Astrocyte of the cerebellum (primary cell): ENCODE measurements at regions not wholly inside any gene's neighbourhood (a gene's known extent, or its start where the extent isn't known, plus 50 kb on each side); places are given as distances from the start of the nearest gene placed in this dataset.

Experiments
- DNase-seq: peaks from one replicate; pipeline ENCODE4 v3.0.0-alpha.2; 2011; ENCODE audit warnings: low read depth
- H3K4me3 ChIP-seq: 2 replicates; pipeline ENCODE4 v1.5.1; 2011; ENCODE audit warnings: mild to moderate bottlenecking, low read depth, low read length, moderate library complexity
- in situ Hi-C: cut with HindIII; loops from 2 replicates; pipeline ENCODE4 v1.10.0; 2017; ENCODE audit warnings: low sequenced_read_pairs
- TF ChIP-seq, protein P1 (sequence below): IDR thresholded peaks from 2 replicates; pipeline ENCODE4 v1.5.1; 2012; ENCODE audit warnings: low read length, low read depth, moderate library complexity, mild to moderate bottlenecking; ENCODE audit errors: missing control alignments

DNA sequence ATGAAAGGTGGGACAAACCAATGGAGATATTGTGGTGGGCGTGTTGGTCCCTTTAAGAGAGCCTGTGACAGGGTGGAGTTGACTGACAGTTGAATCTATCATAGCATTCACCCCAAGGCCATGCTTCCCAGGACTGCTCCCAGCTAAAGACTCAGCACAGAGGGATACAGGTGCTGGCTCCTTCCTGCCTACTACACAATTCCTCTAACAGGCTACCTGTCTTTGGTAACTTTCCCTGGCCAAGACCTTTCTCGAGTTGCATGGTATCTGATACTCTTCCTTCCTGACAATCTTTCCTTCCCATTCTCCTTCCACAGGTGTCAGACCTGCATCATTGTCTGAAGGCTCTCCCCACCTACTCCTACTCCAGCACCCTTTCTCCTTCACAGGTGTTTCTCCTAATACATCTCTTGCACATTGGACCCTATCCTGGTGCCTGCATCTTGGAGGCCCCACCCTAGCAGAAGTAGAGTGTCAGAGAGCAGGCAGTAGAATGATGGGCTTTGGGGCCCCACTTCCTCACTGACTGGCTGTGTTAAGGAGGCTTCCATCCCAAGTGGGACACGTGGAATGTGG is 120.7 kb upstream of the ALDH1B1 start:
- TF ChIP-seq, protein P1, sequence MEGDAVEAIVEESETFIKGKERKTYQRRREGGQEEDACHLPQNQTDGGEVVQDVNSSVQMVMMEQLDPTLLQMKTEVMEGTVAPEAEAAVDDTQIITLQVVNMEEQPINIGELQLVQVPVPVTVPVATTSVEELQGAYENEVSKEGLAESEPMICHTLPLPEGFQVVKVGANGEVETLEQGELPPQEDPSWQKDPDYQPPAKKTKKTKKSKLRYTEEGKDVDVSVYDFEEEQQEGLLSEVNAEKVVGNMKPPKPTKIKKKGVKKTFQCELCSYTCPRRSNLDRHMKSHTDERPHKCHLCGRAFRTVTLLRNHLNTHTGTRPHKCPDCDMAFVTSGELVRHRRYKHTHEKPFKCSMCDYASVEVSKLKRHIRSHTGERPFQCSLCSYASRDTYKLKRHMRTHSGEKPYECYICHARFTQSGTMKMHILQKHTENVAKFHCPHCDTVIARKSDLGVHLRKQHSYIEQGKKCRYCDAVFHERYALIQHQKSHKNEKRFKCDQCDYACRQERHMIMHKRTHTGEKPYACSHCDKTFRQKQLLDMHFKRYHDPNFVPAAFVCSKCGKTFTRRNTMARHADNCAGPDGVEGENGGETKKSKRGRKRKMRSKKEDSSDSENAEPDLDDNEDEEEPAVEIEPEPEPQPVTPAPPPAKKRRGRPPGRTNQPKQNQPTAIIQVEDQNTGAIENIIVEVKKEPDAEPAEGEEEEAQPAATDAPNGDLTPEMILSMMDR: no peak
- in situ Hi-C loops: no loop called here
- no peak for DNase-seq
- H3K4me3 ChIP-seq: no peak overlapping the region

DNA sequence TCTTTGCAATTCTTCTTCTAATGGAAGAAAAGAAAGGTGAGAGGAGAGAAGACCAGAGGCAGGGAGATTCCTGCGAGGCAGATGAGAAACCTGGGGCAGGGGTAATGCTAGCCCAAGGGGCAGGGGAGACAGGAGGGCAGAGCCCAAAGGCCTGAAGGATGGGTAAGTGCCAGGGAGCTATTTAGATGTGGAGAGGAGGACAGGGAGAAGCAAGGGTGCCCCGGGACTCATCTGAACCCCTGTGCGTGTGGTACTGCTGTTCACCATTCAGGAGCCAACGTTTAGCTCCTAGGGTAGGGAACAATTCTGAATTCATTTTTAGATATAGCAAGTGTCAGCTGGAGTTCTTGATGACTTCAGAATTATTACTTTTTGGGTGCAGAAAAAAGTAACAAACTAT is 122.7 kb upstream of the ALDH1B1 start:
- TF ChIP-seq, protein P1: no peak

DNA sequence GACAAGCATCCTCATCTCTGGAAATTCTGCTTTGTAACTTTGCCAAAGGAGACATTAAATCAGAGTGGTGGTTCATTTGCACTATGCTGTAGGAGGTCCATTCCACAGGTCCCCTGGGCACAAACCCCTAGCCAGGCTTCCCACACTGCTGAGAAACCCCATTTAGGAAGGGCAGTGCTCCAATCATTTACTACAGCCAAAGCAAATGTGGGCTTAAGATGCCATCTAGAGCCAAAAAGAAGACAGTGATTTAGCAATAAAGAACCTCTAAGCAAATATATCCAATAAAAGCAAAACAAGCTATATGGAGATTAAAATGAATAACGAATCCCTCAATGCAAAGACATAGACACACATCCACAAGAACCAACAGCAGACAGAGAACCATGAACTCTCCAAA is 129.0 kb upstream of the ALDH1B1 start:
- TF ChIP-seq, protein P1: peak; percentile 28
- in situ Hi-C loops: no loop called here
- DNase-seq: peak; percentile 16
- H3K4me3 ChIP-seq: no peak overlapping the region

More for the DNA sequence above, 122.7 kb upstream of the ALDH1B1 start:
- no peak overlapping the region for H3K4me3 ChIP-seq
- DNase-seq: no peak
- in situ Hi-C loops: no loop called here

DNA sequence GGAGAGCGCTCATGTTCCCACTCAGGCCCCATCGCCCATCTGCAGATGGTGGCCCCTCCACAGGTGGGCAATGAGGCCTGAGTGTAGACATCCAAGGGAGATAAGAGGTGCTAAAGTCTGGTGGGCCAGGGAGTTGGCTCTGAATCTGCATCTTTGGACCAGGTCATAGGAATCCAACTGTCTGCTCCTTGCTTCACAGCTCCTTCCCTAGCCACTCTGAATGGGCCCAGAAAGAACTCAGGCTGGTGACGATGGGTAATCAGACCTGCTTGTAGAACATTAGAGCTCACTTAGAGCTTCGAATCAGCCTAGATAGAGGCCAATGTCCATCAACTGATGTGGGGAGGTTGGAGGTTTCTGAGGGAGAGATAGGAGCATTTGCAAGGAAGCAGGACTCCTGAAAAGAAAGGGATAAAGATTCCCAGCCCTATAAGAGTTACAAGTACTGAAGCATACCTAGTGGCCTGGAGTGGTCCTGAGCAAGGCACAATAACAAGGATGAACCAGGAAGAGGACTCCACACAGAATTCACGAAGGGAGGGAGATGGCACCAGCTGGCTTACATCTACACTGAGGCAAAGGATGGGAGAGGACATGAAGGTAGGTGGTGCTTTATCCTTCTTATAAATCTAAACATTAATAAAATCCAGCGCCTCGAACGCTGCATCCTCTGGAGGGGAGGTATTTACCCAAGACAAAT is 132.8 kb upstream of the ALDH1B1 start:
- TF ChIP-seq, protein P1: no peak
- in situ Hi-C loops: no loop called here
- DNase-seq: no peak
- no peak overlapping the region for H3K4me3 ChIP-seq

DNA sequence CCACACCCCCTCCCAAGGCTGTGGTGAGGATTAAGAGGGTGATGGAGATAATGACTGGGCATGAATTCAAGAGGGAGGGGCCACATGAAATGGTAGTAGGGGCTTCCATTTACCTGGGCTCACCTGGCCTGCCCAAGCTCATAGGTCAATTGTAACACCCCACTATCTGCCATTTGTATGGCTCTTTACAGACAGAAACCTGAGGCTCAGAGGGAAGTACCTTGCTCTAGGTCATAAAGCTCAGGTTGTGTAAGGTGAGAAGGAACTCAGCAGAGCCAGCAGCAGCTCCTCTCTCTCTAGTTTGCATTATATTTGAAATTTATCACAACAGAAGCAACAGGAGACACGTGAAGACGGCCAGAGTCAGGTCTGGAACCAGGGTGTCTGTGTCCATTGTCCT is 133.4 kb upstream of the ALDH1B1 start:
- H3K4me3 ChIP-seq: no peak overlapping the region
- DNase-seq: no peak
- in situ Hi-C loops: no loop called here
- TF ChIP-seq, protein P1: no peak

DNA sequence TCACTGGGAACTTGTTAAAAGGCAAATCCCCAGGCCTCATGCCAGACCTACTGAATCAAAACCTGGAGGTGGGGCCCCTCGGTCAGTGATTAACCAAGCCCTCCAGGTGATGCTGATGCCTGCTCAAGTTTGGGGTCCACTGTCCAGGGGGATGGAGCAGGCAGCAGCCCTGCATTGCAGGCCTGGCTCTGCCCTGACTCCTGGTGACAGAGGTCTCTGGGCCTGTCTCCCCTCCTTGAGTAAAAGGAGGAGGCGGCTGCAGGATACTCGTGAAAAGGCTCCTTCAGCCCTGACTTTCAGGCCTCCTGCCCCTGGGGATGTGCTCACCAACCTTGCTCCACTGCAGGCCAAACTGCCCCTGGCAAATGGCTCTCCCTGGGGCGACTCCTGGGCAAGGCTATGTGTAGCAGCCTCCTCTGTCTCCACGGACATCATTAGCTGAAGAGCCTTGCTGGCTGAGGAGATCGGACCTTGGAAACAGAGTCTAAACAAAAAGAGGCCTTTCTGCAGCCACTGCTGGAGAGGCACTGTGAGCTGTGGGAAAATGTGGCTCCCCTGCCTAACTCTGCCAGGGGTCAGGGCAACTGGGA is 134.8 kb upstream of the ALDH1B1 start:
- DNase-seq: no peak
- TF ChIP-seq, protein P1: no peak
- in situ Hi-C loops: no loop called here
- H3K4me3 ChIP-seq: no peak overlapping the region
